GM19025 (cell line): ENCODE measurements at regions not wholly inside any gene's neighbourhood (a gene's known extent, or its start where the extent isn't known, plus 50 kb on each side); places are given as distances from the start of the nearest gene placed in this dataset.
"Not testable (repeated sequence)": the region's sequence is repeated elsewhere in the genome, so short reads cannot be mapped to it uniquely, and the experiment has no call there.

Source experiments
- ATAC-seq: cut with Tn5 transposase; IDR thresholded peaks from one replicate; pipeline ENCODE4 v1.9.1; 2021; ENCODE audit warnings: mild to moderate bottlenecking, low read depth, moderate library complexity; ENCODE audit not compliant: unreplicated experiment

GRCh38 chr5:88622890-88623289 lies 260.1 kb downstream of the MEF2C start:
- ATAC-seq = not testable (repeated sequence)

DNA sequence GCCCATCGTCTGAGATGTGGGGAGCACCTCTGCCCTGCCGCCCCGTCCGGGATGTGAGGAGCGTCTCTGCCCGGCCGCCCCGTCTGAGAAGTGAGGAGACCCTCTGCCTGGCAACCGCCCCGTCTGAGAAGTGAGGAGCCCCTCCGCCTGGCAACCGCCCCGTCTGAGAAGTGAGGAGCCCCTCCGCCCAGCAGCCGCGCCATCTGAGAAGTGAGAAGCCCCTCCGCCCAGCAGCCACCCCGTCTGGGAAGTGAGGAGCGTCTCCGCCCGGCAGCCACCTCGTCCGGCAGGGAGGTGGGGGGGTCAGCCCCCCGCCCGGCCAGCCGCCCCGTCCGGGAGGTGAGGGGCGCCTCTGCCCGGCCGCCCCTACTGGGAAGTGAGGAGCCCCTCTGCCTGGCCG lies 267.2 kb downstream of the MEF2C start:
- ATAC-seq = not testable (repeated sequence)

DNA sequence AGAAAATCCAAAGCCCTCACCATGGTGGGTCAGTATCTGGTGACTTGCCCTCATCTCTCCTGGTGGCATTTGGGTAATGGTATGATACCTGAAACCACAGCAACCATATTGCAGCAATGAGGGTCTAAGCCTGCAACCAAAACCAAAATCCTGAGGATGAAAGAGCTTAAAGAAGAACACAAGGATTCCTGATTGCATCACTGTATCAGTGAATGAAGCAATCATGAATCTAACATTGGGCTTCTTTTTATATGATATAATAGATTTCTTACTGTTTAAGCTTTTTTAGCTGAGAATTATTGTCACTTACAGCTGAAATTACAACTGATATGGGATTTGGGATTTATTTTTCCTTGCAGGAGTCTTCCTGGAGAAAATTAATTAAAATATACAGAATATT lies 269.9 kb downstream of the MEF2C start:
- ATAC-seq = no peak

DNA sequence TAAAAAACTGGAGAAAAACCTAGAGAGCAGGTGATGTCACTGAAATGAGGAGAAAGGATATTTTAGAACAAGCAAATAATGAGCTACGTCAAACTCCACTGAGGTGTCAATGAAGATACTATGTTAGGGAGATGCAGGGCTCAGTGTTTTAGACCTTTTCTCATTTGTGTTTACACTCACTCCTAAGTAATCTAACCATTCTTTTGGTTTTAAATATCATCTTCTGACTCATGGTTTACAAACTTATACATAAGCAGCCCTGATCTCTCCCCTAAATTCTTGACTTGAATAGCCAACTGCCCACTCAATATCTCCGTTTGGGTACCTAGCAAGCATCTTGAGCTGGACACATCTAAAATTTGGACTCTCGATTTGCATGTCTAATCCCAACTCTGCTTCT lies 272.4 kb downstream of the MEF2C start:
- no peak for ATAC-seq

DNA sequence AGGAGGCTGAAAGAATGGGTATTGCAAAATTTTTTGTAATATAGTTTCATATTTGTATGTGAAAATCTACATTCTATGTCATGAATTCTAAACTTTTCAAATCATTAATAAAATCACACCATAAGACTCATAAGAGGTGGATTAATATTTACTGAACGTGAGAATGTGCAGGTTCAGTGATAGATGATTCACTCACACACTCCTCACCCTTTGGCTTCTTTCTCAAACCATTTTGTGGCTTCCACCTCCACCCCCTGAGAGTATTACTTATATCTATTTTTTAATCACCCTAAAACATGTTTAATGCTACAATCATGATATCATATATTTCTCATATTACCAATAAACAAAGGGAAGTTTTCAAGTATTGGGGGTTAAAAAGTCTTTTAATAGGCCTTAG lies 275.5 kb downstream of the MEF2C start:
- no peak for ATAC-seq

DNA sequence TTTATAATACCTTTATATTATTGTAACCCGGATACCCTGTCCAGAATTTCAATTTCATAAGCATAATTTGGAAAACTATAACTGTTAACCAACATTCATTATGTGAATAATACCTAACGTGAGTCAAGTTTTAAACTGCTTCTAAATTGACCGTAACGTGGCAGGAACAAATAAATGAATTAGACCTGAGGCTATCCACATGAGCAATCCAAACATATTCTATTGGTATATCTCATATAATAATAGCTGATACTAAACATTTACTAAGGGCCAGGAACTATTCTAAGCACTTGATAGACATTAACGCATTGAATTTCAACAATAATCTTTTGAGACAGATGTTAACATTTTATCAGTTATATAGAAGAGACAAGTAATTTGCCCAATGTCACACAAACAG lies 276.4 kb downstream of the MEF2C start:
- no peak for ATAC-seq

DNA sequence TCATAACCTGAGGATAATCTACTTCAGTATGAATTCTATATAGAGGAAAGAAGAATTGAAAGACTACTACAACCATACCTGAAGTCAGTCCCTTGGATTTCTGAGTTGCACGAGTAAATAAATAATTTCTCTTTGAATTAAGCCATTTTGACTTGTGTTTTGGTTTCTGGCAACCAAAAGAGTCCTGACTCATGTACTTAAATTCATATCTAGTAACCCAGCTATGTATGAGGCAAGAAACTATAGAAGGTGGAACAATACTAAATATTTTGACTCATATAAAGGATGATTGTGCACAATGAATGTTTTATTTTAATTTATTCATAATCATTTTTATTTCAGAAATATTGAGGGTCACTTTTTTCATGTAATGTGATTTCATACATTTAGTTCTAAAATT lies 276.8 kb downstream of the MEF2C start:
- ATAC-seq = no peak

DNA sequence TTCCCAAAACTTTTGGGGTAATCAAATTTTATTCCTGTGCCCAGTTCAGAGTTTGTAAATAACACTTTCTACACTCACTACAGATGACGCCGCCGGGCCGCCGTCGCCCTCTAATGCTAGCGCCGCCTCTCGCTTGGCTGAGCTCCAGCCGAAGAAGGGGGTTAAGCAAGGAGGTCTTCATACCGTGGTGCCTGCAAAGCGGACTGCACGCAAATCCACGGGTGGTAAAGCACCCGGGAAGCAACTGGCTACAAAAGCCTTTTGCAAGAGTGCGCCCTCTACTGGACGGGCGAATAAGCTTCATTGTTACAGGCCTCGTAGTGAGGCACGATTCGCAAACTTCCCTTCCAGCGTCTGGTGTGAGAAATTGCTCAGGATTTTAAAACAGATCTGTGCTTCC lies 280.4 kb downstream of the MEF2C start:
- no peak for ATAC-seq

GRCh38 chr5:88594441-88594840 lies 288.5 kb downstream of the MEF2C start:
- no peak for ATAC-seq

GRCh38 chr5:88588609-88589008 lies 294.4 kb downstream of the MEF2C start:
- no peak for ATAC-seq

GRCh38 chr5:88583471-88583870 lies 299.5 kb downstream of the MEF2C start:
- no peak for ATAC-seq

DNA sequence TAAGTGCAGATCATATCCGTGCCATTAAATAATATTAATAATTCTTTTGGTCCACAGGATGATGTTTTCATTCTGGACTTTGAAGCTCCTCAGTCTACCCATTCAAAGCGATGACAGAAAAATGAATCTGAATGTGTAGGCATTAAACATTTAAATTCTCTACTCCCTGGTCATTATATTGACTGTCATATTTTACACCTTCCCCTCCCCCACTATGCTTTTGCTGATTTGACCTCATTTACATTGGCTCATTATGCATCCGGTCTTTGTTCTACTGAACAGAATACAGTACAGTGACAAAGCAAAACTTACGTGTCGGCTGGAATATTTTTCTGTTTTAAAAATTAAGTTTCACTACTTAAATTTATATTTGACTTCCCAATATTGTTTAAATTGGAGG lies 289.7 kb upstream of the TMEM161B start:
- no peak for ATAC-seq

GRCh38 chr5:88557881-88558280 lies 289.2 kb upstream of the TMEM161B start:
- no peak for ATAC-seq

DNA sequence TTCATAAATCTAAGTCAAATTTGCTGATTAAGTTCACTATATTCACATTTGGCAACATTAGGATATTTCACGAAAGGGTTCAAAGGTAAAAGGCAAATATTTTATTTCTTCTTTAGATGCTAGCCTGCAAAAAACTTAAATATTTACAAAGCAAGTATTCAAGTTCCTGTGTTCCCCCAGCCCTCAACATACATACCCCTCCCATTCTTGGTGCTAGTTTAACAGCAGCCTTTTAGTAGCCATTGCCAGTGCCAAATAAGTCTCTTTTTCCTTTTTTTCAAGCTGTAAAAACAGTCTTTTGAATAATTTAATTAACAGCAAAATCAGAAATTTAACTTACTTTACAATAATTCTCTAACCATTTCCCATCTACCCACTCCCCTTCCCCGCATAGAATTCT lies 288.5 kb upstream of the TMEM161B start:
- no peak for ATAC-seq

GRCh38 chr5:88556406-88556805 lies 287.8 kb upstream of the TMEM161B start:
- ATAC-seq = no peak

DNA sequence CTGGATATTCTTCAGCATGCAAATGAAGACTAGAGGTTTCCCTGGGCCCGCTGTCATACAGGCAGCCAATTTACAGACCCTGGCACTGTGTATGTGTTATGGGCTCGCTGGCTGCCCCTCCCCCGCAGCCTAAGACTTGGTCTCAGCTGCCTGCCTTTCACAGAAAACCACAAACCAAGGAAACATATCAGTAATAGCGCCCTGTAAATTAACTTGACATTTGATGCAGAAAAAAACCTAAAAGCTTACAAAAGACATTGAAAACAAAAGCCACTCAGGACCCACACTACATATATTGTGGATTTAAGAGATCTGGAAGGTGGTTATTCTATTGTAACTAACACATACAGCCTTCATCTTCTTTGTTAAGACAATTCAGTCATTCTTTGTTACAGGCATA lies 287.0 kb upstream of the TMEM161B start:
- ATAC-seq = no peak

DNA sequence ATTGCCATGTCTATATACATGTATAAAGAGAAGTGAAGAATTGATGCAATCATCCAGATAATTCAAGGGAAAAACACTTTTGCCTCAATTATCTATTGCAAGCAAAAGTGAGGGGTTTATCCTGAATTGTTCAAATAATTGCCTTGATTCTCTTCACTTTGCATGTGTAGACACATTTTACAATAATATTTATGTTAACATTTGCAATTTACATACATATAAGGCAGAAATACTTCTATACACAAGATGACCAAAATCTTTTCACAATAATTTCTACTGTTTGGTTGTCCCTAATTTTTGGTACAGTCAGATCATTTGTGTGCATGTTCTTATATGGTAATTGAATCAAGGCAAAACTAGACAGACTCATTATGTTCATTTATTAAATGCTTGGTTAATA lies 285.3 kb upstream of the TMEM161B start:
- no peak for ATAC-seq

DNA sequence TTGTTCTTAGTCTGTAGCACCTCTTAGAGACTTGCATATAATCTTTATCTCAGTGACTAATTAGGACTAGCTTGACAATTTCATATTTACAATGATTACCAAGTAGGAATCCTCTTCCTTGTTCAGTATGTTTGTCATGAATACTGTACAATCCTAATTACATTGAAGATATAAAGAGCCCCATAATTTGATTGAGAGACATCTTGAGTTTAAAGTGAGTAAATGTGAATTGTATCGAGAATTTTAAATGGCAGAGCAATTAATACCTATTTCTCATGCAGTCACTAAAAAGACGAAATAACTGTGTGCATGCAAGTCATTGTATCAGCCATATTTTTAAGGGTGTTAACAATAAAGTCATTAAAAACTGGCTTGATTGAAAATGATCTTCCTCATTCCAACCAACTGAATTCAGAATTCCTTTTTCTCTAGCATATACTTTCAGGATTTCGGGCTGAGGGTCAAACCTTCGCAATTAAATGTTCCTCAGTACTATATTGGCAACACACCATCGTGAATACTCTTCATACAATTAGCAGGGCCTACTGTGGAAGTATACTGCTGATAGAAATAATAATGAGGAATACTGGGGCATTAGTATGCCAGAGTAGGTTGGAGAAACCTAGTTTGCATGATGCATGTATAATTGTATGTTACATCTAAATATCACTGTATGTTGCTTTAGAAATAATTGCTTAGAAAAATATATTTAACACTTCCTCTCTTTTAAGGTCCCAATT lies 284.7 kb upstream of the TMEM161B start:
- no peak for ATAC-seq

DNA sequence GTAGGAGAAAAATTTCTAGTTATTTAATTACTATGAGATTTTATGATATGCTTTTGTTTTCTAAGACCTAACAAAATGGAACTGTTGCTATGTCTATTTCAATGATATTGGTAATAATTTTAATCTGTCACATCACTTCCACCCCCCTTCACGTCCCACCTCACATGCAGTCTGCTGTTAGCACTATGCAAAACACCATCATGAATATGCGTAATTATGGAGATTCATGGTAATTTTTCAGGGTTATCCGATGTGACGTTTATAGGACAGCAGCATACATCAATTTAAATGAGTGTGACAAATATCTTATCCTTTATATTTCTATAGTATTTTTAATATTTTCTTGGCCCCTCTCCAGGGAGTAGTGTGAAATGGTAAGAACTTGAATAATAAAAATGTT lies 283.8 kb upstream of the TMEM161B start:
- ATAC-seq = no peak

GRCh38 chr5:88551724-88552345 lies 283.2 kb upstream of the TMEM161B start:
- ATAC-seq = no peak

DNA sequence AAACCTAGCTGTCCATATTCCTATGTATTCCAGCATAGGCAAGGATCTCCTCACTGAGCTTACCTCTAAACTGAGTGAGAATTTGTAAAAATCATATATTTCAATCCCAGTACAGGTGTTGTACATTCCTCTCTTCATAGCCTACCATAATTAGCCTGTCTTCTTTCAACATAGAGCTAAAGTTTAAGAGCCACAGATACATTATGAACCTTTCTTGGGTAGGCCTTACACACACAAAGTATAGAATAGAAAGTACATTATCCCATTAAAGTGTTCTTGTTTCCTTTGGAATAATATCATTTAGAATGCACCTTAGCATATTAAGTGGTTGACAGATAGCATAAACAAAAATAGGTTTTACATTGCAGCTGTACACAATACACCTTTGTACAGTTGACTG lies 282.1 kb upstream of the TMEM161B start:
- ATAC-seq = no peak

- no peak for ATAC-seq
Observed at GRCh38 chr5:88548136-88548805, 279.6 kb upstream of the TMEM161B start.
